CD8-positive, alpha-beta memory T cell (primary cell): ENCODE measurements at regions not wholly inside any gene's neighbourhood (a gene's known extent, or its start where the extent isn't known, plus 50 kb on each side); places are given as distances from the start of the nearest gene placed in this dataset.
A peak's percentile ranks its signal among the peaks of the same experiment; 100 is the strongest.

Source experiments
- CTCF ChIA-PET: fragments of 350-600 bp; sonication (Branson Sonifier 250); formaldehyde crosslinking; loops from one replicate; lab custom pipeline; 2021; ENCODE audit warnings: antibody characterized with exemption; lab: Charles Lee
- POLR2A ChIA-PET: fragments of 350-600 bp; sonication (Branson Sonifier 250); formaldehyde crosslinking; loops from one replicate; lab custom pipeline; 2021; ENCODE audit warnings: antibody characterized with exemption; lab: Charles Lee
- DNase-seq, 5 donors: peaks; one replicate each; pipeline versions ENCODE4 v3.0.0 to v3.0.0-alpha.2; 2020 to 2022; ENCODE audit warnings: mixed read lengths in 1 of 5
- H3K27ac ChIP-seq: one replicate; pipeline ENCODE4 v1.7.0; 2013; ENCODE audit warnings: low read depth, mild to moderate bottlenecking, low read length, moderate library complexity
- H3K27me3 ChIP-seq: 2 replicates; pipeline ENCODE4 v1.7.0; 2013; ENCODE audit warnings: low read length, mild to moderate bottlenecking; ENCODE audit not compliant: insufficient read depth, poor library complexity, severe bottlenecking
- H3K36me3 ChIP-seq: 2 replicates; pipeline ENCODE4 v1.7.0; 2013; ENCODE audit warnings: mild to moderate bottlenecking, low read length, moderate library complexity; ENCODE audit not compliant: insufficient read depth
- H3K4me1 ChIP-seq: 2 replicates; pipeline ENCODE4 v1.7.0; 2013; ENCODE audit warnings: mild to moderate bottlenecking, low read length, moderate library complexity; ENCODE audit not compliant: insufficient read depth
- H3K4me3 ChIP-seq: 2 replicates; pipeline ENCODE4 v1.7.0; 2013; ENCODE audit warnings: mild to moderate bottlenecking, low read length
- H3K9me3 ChIP-seq: 2 replicates; pipeline ENCODE4 v1.7.0; 2013; ENCODE audit warnings: mild to moderate bottlenecking, low read length
- H3K27ac Mint-ChIP-seq, 8 donors: one replicate each; pipeline ENCODE4 v1.8.0; 2020 to 2021; ENCODE audit warnings: mixed read lengths in 8 of 8, mild to moderate bottlenecking in 6 of 8, inconsistent platforms in 3 of 8, moderate library complexity in 3 of 8
- H3K27me3 Mint-ChIP-seq, 2 donors: one replicate each; pipeline ENCODE4 v1.8.0; 2020 to 2021; ENCODE audit warnings: mixed read lengths in 2 of 2, mild to moderate bottlenecking in 1 of 2, moderate library complexity in 1 of 2
- H3K36me3 Mint-ChIP-seq, 3 donors: one replicate each; pipeline ENCODE4 v1.8.0; 2020 to 2021; ENCODE audit warnings: mixed read lengths in 3 of 3, inconsistent platforms in 1 of 3, mild to moderate bottlenecking in 1 of 3
- H3K4me1 Mint-ChIP-seq, 3 donors: one replicate each; pipeline ENCODE4 v1.8.0; 2020 to 2021; ENCODE audit warnings: mixed read lengths in 3 of 3, inconsistent platforms in 1 of 3, mild to moderate bottlenecking in 1 of 3
- H3K4me3 Mint-ChIP-seq, 7 donors: one replicate each; pipeline ENCODE4 v1.8.0; 2020 to 2021; ENCODE audit warnings: mixed read lengths in 7 of 7, mild to moderate bottlenecking in 6 of 7, moderate library complexity in 4 of 7, inconsistent platforms in 2 of 7
- H3K9me3 Mint-ChIP-seq, 5 donors: one replicate each; pipeline ENCODE4 v1.8.0; 2020 to 2022; ENCODE audit warnings: mixed read lengths in 5 of 5, mild to moderate bottlenecking in 3 of 5, moderate library complexity in 2 of 5, inconsistent platforms in 1 of 5

- H3K27ac ChIP-seq: no peak overlapping the region
- H3K9me3 ChIP-seq: no peaks in the 10 kb centered on the region
- Mint-ChIP-seq H3K9me3 (no peaks in the 10 kb centered on the region), H3K36me3 (no peaks in the 10 kb centered on the region), H3K27ac (peak overlapping the region in 2 of 8 donors; percentile 63 to 80), H3K4me3 (no peak overlapping the region), H3K27me3 (no peaks in the 10 kb centered on the region), H3K4me1 (peaks cover 18 to 27% (median 20%) of the 10 kb centered on the region in 3 donors)
- peaks cover 15% of the 10 kb centered on the region for H3K4me1 ChIP-seq
- POLR2A ChIA-PET: no interaction called here
- no peaks in the 10 kb centered on the region for H3K36me3 ChIP-seq
- no peak overlapping the region for H3K4me3 ChIP-seq
- CTCF ChIA-PET: no interaction called here
- no peaks in the 10 kb centered on the region for H3K27me3 ChIP-seq
- DNase-seq: peak in 1 of 5 donors; percentile 20
These were observed 96.3 kb upstream of the ENPP6 start for GRCh38 chr4:184313702-184314659.

GRCh38 chr4:184313058-184313581, 95.4 kb upstream of the ENPP6 start:
- H3K9me3 Mint-ChIP-seq: no peaks in the 10 kb centered on the region
- H3K4me3 Mint-ChIP-seq: no peak overlapping the region
- no peak for DNase-seq

GRCh38 chr4:184312126-184312525, 94.5 kb upstream of the ENPP6 start:
- no peaks in the 10 kb centered on the region for H3K9me3 ChIP-seq
- Mint-ChIP-seq H3K36me3 (no peaks in the 10 kb centered on the region), H3K27ac (peak overlapping the region in 1 of 8 donors; percentile 7), H3K9me3 (no peaks in the 10 kb centered on the region), H3K4me3 (no peak overlapping the region), H3K27me3 (no peaks in the 10 kb centered on the region), H3K4me1 (peaks cover 18 to 27% (median 20%) of the 10 kb centered on the region in 3 donors)
- no peak overlapping the region for H3K27ac ChIP-seq
- peaks cover 15% of the 10 kb centered on the region for H3K4me1 ChIP-seq
- ChIA-PET POLR2A (no interaction called here), CTCF (interaction anchor here (2.7 kb wide), 1 partner anchor 48 kb away, joined by 15 read pairs; no protein-coding TSS in a partner anchor)
- no peaks in the 10 kb centered on the region for H3K36me3 ChIP-seq
- H3K4me3 ChIP-seq: no peak overlapping the region
- H3K27me3 ChIP-seq: no peaks in the 10 kb centered on the region
- no peak for DNase-seq

More at GRCh38 chr4:184313058-184313581, 95.4 kb upstream of the ENPP6 start:
- H3K36me3 ChIP-seq: no peaks in the 10 kb centered on the region
- H3K27me3 ChIP-seq: no peaks in the 10 kb centered on the region
- H3K27ac ChIP-seq: no peak overlapping the region
- ChIA-PET POLR2A (no interaction called here), CTCF (no interaction called here)
- no peak overlapping the region for H3K27ac Mint-ChIP-seq
- H3K4me3 ChIP-seq: no peak overlapping the region
- no peaks in the 10 kb centered on the region for H3K27me3 Mint-ChIP-seq
- no peaks in the 10 kb centered on the region for H3K36me3 Mint-ChIP-seq
- H3K4me1 ChIP-seq: peaks cover 15% of the 10 kb centered on the region
- no peaks in the 10 kb centered on the region for H3K9me3 ChIP-seq
- H3K4me1 Mint-ChIP-seq: peaks cover 18 to 27% (median 20%) of the 10 kb centered on the region in 3 donors

- H3K4me3 Mint-ChIP-seq: no peak overlapping the region
- no peaks in the 10 kb centered on the region for H3K9me3 Mint-ChIP-seq
- no peak overlapping the region for H3K4me3 ChIP-seq
- no peak overlapping the region for H3K27ac ChIP-seq
- H3K36me3 Mint-ChIP-seq: no peaks in the 10 kb centered on the region
- H3K4me1 ChIP-seq: peaks cover 15% of the 10 kb centered on the region
- H3K9me3 ChIP-seq: no peaks in the 10 kb centered on the region
- peak overlapping the region in 6 of 8 donors; percentile 9 to 75 (median 60) for H3K27ac Mint-ChIP-seq
- DNase-seq: no peak
- ChIA-PET CTCF (interaction anchor here (0.6 to 2.7 kb wide), 4 partner anchors 9 to 513 kb away, joined by 3 to 15 read pairs (median 3); no protein-coding TSS in a partner anchor), POLR2A (no interaction called here)
- H3K27me3 Mint-ChIP-seq: no peaks in the 10 kb centered on the region
- H3K27me3 ChIP-seq: no peaks in the 10 kb centered on the region
- peaks cover 18 to 27% (median 20%) of the 10 kb centered on the region in 3 donors for H3K4me1 Mint-ChIP-seq
- H3K36me3 ChIP-seq: no peaks in the 10 kb centered on the region
These were observed 93.4 kb upstream of the ENPP6 start for GRCh38 chr4:184310881-184311709.

- Histone ChIP-seq H3K4me1 (peaks cover 15% of the 10 kb centered on the region), H3K27ac (no peak overlapping the region), H3K27me3 (no peaks in the 10 kb centered on the region), H3K36me3 (no peaks in the 10 kb centered on the region), H3K9me3 (no peaks in the 10 kb centered on the region), H3K4me3 (no peak overlapping the region)
- peak overlapping the region in 1 of 7 donors; percentile 9 for H3K4me3 Mint-ChIP-seq
- peak in 3 of 5 donors; percentile 14 to 63 (median 36) for DNase-seq
- H3K27me3 Mint-ChIP-seq: no peaks in the 10 kb centered on the region
- H3K27ac Mint-ChIP-seq: peak overlapping the region in 7 of 8 donors; percentile 5 to 86 (median 75)
- ChIA-PET POLR2A (no interaction called here), CTCF (interaction anchor here (0.9 to 2.7 kb wide), 3 partner anchors 10 to 167 kb away, joined by 3 to 15 read pairs (median 3); no protein-coding TSS in a partner anchor)
- peaks cover 18 to 27% (median 20%) of the 10 kb centered on the region in 3 donors for H3K4me1 Mint-ChIP-seq
- H3K9me3 Mint-ChIP-seq: no peaks in the 10 kb centered on the region
- H3K36me3 Mint-ChIP-seq: no peaks in the 10 kb centered on the region
These were observed 92.5 kb upstream of the ENPP6 start for GRCh38 chr4:184310171-184310567.

- Mint-ChIP-seq H3K9me3 (no peaks in the 10 kb centered on the region), H3K27ac (peak overlapping the region in 5 of 8 donors; percentile 5 to 86 (median 75)), H3K36me3 (peaks cover 0 to 3% (median 0%) of the 10 kb centered on the region in 3 donors), H3K4me3 (peak overlapping the region in 2 of 7 donors; percentile 3 to 9), H3K4me1 (peaks cover 18 to 26% (median 20%) of the 10 kb centered on the region in 3 donors), H3K27me3 (no peaks in the 10 kb centered on the region)
- H3K4me1 ChIP-seq: peaks cover 15% of the 10 kb centered on the region
- H3K27ac ChIP-seq: no peak overlapping the region
- no peak for DNase-seq
- ChIA-PET POLR2A (no interaction called here), CTCF (interaction anchor here (2.7 kb wide), 1 partner anchor 45 kb away, joined by 15 read pairs; no protein-coding TSS in a partner anchor)
- H3K27me3 ChIP-seq: no peaks in the 10 kb centered on the region
- H3K36me3 ChIP-seq: no peaks in the 10 kb centered on the region
- no peak overlapping the region for H3K4me3 ChIP-seq
- H3K9me3 ChIP-seq: no peaks in the 10 kb centered on the region
These were observed 91.8 kb upstream of the ENPP6 start for GRCh38 chr4:184309241-184310170.

GRCh38 chr4:184306949-184307348, 89.3 kb upstream of the ENPP6 start:
- POLR2A ChIA-PET: no interaction called here
- peaks cover 0 to 13% (median 2%) of the 10 kb centered on the region in 3 donors for H3K36me3 Mint-ChIP-seq
- DNase-seq: no peak

More at GRCh38 chr4:184306949-184307348, 89.3 kb upstream of the ENPP6 start:
- no peaks in the 10 kb centered on the region for H3K27me3 Mint-ChIP-seq
- Histone ChIP-seq H3K36me3 (no peaks in the 10 kb centered on the region), H3K4me1 (peaks cover 15% of the 10 kb centered on the region), H3K27me3 (no peaks in the 10 kb centered on the region), H3K4me3 (no peak overlapping the region), H3K27ac (no peak overlapping the region), H3K9me3 (no peaks in the 10 kb centered on the region)
- H3K4me1 Mint-ChIP-seq: peaks cover 18 to 22% (median 20%) of the 10 kb centered on the region in 3 donors
- no peak overlapping the region for H3K4me3 Mint-ChIP-seq
- CTCF ChIA-PET: interaction anchor here (1.3 kb wide), 2 partner anchors 26 to 43 kb away, joined by 3 to 4 read pairs; no protein-coding TSS in a partner anchor
- peak overlapping the region in 1 of 8 donors; percentile 31 for H3K27ac Mint-ChIP-seq
- peaks cover 0 to 12% (median 3%) of the 10 kb centered on the region in 5 donors for H3K9me3 Mint-ChIP-seq
